IMR-90 (cell line): ENCODE measurements at regions not wholly inside any gene's neighbourhood (a gene's known extent, or its start where the extent isn't known, plus 50 kb on each side); places are given as distances from the start of the nearest gene placed in this dataset.

Source experiments
- POLR2A ChIP-seq: IDR thresholded peaks from 2 replicates; pipeline ENCODE4 v1.6.1; 2012; ENCODE audit warnings: mild to moderate bottlenecking, low read depth, low read length
- RCOR1 ChIP-seq: IDR thresholded peaks from 2 replicates; pipeline ENCODE4 v1.6.1; 2012; ENCODE audit warnings: mild to moderate bottlenecking, low read length, improper control_type of control experiment; ENCODE audit not compliant: insufficient replicate concordance
- TF ChIP-seq, protein P1 (sequence below): fragments of 150-350 bp; IDR thresholded peaks from 2 replicates; pipeline ENCODE4 v1.6.1; 2017; ENCODE audit warnings: mild to moderate bottlenecking, antibody characterized with exemption, low read length, low read depth
- TF ChIP-seq, protein P2 (sequence below): conservative IDR thresholded peaks from 2 replicates; pipeline ENCODE4 v1.5.1; 2012; ENCODE audit warnings: mild to moderate bottlenecking, low read depth, low read length, improper control_type of control experiment

DNA sequence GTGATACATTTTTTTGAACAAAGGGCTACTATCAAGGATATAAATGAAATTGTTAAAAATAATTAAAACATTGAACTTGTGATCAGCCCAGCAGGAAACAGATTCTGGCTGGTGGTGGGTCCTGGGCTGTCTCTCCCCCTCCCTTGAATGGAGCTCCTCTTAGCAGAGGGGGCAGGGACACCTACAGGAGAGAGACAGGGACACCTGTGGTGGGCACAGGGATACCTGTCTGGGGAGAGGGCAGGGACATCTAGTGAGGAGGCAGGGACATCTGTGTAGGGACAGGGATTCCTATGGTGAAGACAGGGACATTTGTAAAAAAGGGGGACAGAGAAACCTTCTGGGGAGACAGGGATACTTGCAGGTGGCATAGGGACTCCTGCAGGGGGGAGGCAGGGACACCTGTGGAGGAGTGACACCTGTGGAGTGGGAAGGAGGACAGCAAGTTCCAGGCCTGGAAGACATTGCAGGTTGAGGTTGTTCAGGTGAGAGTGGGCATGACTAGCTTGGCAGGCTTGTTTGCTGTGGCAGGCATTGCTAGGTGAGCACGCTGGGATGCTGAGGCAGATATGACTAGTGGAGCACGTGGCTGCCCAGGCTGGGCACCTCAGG lies 264.2 kb downstream of the IRX2 start:
- TF ChIP-seq, protein P1, sequence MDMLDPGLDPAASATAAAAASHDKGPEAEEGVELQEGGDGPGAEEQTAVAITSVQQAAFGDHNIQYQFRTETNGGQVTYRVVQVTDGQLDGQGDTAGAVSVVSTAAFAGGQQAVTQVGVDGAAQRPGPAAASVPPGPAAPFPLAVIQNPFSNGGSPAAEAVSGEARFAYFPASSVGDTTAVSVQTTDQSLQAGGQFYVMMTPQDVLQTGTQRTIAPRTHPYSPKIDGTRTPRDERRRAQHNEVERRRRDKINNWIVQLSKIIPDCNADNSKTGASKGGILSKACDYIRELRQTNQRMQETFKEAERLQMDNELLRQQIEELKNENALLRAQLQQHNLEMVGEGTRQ = no peak
- TF ChIP-seq POLR2A (no peak), RCOR1 (no peak)
- TF ChIP-seq, protein P2, sequence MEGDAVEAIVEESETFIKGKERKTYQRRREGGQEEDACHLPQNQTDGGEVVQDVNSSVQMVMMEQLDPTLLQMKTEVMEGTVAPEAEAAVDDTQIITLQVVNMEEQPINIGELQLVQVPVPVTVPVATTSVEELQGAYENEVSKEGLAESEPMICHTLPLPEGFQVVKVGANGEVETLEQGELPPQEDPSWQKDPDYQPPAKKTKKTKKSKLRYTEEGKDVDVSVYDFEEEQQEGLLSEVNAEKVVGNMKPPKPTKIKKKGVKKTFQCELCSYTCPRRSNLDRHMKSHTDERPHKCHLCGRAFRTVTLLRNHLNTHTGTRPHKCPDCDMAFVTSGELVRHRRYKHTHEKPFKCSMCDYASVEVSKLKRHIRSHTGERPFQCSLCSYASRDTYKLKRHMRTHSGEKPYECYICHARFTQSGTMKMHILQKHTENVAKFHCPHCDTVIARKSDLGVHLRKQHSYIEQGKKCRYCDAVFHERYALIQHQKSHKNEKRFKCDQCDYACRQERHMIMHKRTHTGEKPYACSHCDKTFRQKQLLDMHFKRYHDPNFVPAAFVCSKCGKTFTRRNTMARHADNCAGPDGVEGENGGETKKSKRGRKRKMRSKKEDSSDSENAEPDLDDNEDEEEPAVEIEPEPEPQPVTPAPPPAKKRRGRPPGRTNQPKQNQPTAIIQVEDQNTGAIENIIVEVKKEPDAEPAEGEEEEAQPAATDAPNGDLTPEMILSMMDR = no peak
